Colonic mucosa (tissue), 4 donors: ENCODE measurements at regions not wholly inside any gene's neighbourhood (a gene's known extent, or its start where the extent isn't known, plus 50 kb on each side); places are given as distances from the start of the nearest gene placed in this dataset.

Source experiments
- DNase-seq: peaks from one replicate; pipeline ENCODE4 v3.0.0-alpha.2; 2020
- H3K27ac ChIP-seq: fragments of 200-600 bp; one replicate; pipeline ENCODE4 v1.8.0; 2021
- H3K27me3 ChIP-seq: fragments of 200-600 bp; one replicate; pipeline ENCODE4 v1.8.0; 2021
- H3K36me3 ChIP-seq: fragments of 200-600 bp; one replicate; pipeline ENCODE4 v1.8.0; 2021
- H3K4me1 ChIP-seq: fragments of 200-600 bp; one replicate; pipeline ENCODE4 v1.8.0; 2021; ENCODE audit warnings: mild to moderate bottlenecking
- H3K4me3 ChIP-seq: fragments of 200-600 bp; one replicate; pipeline ENCODE4 v1.8.0; 2021
- H3K9ac ChIP-seq, 2 donors: one replicate each; pipeline ENCODE4 v1.7.0; 2013; ENCODE audit warnings: control low read depth in 2 of 2, low read depth in 2 of 2, low read length in 2 of 2
- H3K9me3 ChIP-seq: fragments of 200-600 bp; one replicate; pipeline ENCODE4 v1.8.0; 2021
- intact Hi-C: fragments of 100-400 bp; cut with DNase I; formaldehyde crosslinking; loops from one replicate; pipeline ENCODE4 v1.14.1; 2022
- TF ChIP-seq, protein P1 (sequence below): fragments of 200-600 bp; IDR thresholded peaks from one replicate; pipeline ENCODE4 v1.8.0; 2022; ENCODE audit warnings: antibody characterized with exemption, mild to moderate bottlenecking
- donor health status: healthy.
- donor health status: DM: no; HTN: no; CAD: no.
- donor health status: DM: no; HTN: no; CAD: no.

DNA sequence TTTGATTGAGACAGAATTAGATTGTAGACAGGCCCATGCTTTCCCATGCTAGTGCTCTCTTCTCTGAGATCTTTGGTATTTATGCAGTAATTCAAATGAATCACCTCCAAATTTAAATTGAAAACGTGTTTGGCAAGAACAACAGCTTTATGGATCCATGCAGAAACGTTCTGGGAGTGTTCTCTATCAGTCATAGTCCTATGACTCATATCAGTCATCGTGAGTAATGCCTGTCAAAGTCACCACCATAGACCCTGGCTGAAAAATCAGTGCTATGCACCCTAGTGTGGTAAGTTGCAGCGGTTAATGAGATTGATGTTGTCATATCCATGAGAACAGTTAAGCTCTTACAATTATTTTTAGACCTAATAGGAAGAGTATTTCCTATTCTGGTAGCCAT is 90.1 kb upstream of the FOXG1 start:
- Histone ChIP-seq H3K9me3 (no peaks in the 10 kb centered on the region), H3K27ac (no peak overlapping the region), H3K4me1 (no peaks in the 10 kb centered on the region), H3K36me3 (no peaks in the 10 kb centered on the region), H3K4me3 (no peak overlapping the region), H3K27me3 (no peaks in the 10 kb centered on the region), H3K9ac (no peak overlapping the region)
- intact Hi-C loops = no loop called here
- no peak for DNase-seq
- TF ChIP-seq, protein P1, sequence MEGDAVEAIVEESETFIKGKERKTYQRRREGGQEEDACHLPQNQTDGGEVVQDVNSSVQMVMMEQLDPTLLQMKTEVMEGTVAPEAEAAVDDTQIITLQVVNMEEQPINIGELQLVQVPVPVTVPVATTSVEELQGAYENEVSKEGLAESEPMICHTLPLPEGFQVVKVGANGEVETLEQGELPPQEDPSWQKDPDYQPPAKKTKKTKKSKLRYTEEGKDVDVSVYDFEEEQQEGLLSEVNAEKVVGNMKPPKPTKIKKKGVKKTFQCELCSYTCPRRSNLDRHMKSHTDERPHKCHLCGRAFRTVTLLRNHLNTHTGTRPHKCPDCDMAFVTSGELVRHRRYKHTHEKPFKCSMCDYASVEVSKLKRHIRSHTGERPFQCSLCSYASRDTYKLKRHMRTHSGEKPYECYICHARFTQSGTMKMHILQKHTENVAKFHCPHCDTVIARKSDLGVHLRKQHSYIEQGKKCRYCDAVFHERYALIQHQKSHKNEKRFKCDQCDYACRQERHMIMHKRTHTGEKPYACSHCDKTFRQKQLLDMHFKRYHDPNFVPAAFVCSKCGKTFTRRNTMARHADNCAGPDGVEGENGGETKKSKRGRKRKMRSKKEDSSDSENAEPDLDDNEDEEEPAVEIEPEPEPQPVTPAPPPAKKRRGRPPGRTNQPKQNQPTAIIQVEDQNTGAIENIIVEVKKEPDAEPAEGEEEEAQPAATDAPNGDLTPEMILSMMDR = no peak

DNA sequence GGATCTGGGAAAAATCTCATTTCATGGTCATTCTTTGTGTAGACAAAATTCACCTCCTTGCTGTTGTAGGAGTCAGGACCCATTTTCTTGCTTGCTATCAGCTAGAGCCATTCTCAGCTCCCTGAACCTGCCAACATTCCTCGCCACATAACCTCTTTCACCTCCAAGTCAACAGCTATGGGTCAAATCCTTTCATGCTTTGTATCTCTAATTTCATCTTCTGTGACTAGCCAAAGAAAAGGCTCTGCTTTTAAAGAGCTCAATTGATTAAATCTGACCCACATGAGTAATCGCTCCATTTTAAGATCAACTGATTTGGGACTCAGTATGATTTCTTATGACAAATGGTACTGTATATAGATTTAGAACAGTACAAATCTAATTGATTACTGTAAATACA is 89.2 kb upstream of the FOXG1 start:
- DNase-seq = no peak
- no peaks in the 10 kb centered on the region for H3K9me3 ChIP-seq
- TF ChIP-seq, protein P1 = no peak
- H3K36me3 ChIP-seq = no peaks in the 10 kb centered on the region
- H3K27ac ChIP-seq = no peak overlapping the region
- no peaks in the 10 kb centered on the region for H3K4me1 ChIP-seq
- no peak overlapping the region for H3K9ac ChIP-seq
- intact Hi-C loops = no loop called here
- H3K4me3 ChIP-seq = no peak overlapping the region
- H3K27me3 ChIP-seq = no peaks in the 10 kb centered on the region

DNA sequence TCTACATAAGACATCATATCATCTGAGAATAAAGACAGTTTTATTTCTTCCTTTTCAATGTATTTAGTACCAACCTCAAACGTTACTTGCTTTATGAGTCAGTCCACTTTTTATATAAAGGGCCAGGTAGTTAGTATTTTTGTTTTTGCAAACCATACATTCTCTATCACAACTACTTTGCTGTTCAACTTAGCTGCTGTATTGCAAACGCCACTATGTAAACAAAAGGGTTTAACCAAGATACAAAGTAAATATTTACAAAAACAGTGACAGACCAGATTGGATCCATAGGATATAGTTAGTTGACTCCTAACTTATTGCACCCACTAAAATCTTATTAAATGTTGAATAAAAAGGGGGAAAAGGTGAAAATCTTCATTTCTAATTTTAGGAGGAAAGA is 87.7 kb upstream of the FOXG1 start:
- Histone ChIP-seq H3K27ac (no peak overlapping the region), H3K36me3 (no peaks in the 10 kb centered on the region), H3K4me1 (no peaks in the 10 kb centered on the region), H3K9me3 (no peaks in the 10 kb centered on the region), H3K27me3 (no peaks in the 10 kb centered on the region), H3K4me3 (no peak overlapping the region), H3K9ac (no peak overlapping the region)
- DNase-seq = no peak
- TF ChIP-seq, protein P1 = no peak
- intact Hi-C loops = no loop called here

DNA sequence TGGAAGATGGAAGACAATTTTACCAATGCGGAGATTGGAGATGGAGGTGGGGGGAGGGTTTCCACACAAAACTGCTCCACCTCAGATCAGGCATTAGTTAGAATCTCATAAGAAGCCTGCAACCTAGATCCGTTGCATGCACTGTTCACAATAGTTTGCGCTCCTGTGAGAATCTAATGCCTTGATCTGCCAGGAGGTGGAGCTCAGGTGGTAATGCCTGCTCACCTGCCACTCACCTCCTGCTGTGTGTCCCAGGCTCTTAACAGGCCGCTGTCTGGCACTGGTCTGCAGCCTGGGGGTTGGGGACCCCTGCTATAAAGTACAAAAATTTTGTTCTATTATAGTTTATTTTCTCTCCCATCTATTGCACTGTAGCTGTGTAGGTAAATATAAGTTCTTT is 84.9 kb upstream of the FOXG1 start:
- Histone ChIP-seq H3K4me1 (no peaks in the 10 kb centered on the region), H3K9me3 (no peaks in the 10 kb centered on the region), H3K27ac (no peak overlapping the region), H3K4me3 (no peak overlapping the region), H3K27me3 (no peaks in the 10 kb centered on the region), H3K9ac (no peak overlapping the region), H3K36me3 (no peaks in the 10 kb centered on the region)
- TF ChIP-seq, protein P1 = no peak
- DNase-seq = no peak
- intact Hi-C loops = no loop called here

DNA sequence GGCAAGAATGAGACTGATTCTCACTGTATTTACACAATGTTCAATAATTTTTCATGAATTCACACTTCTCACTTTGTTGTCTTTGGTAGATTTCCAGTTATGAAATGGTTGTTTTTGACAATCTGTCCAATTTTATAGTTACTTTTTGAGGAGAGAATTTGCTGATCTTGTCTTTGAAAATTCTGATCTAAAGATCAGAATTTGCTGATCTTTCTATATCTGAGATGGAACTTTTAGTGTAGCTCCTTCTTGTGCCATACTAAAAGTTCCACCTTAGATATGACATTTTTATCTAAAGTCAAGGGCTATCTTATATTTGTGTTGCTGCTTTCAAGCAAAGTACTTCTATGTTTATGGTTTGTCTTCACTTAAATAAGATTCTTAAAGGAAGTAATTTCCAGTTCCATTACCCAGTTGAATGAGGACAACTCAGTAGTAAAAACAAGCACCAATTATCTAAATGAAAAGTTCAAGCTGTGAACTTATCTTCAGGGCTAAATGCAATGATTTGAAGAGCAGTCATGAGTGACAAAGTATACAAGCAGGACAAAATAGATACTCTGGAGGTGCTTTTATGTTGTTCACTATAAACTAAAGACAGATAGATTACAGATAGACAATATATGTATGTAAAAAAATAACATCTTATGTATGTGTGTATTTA is 76.4 kb upstream of the FOXG1 start:
- H3K4me3 ChIP-seq = no peak overlapping the region
- H3K9me3 ChIP-seq = no peaks in the 10 kb centered on the region
- H3K9ac ChIP-seq = no peak overlapping the region
- intact Hi-C loops = no loop called here
- no peaks in the 10 kb centered on the region for H3K27me3 ChIP-seq
- no peak for DNase-seq
- no peaks in the 10 kb centered on the region for H3K36me3 ChIP-seq
- TF ChIP-seq, protein P1 = no peak
- no peak overlapping the region for H3K27ac ChIP-seq
- no peaks in the 10 kb centered on the region for H3K4me1 ChIP-seq
